HEK293 (cell line): ENCODE measurements at regions not wholly inside any gene's neighbourhood (a gene's known extent, or its start where the extent isn't known, plus 50 kb on each side); places are given as distances from the start of the nearest gene placed in this dataset.
A peak's percentile ranks its signal among the peaks of the same experiment; 100 is the strongest.

ENCODE experiments used
- CTCF ChIA-PET: fragments of 350-600 bp; formaldehyde crosslinking; extraction: SDS; loops from one replicate; lab custom pipeline; 2021; ENCODE audit warnings: antibody characterized with exemption; lab: Yijun Ruan, JAX
- POLR2A ChIA-PET: fragments of 300-600 bp; formaldehyde crosslinking; extraction: SDS; loops from one replicate; lab custom pipeline; 2020; ENCODE audit warnings: antibody characterized with exemption, inconsistent platforms; lab: Yijun Ruan, JAX
- H3K27ac ChIP-seq: fragments of 200-500 bp; sonication (Bioruptor generic); 2 replicates; pipeline ENCODE4 v1.5.1; 2014; ENCODE audit warnings: low read depth, low read length, control low read depth, inconsistent platforms; ENCODE audit errors: extremely low read depth
- H3K36me3 ChIP-seq, 2 experiments: fragments of 200-500 bp in 1 of 2; sonication (Bioruptor generic) in 1 of 2; 1 replicate in 1 of 2; 2 replicates in 1 of 2; pipeline ENCODE4 v1.5.1; 2014 to 2017; ENCODE audit warnings: inconsistent platforms in 2 of 2, low read length in 2 of 2; ENCODE audit not compliant: control insufficient read depth in 2 of 2, insufficient read depth in 1 of 2
- H3K4me1 ChIP-seq: fragments of 200-500 bp; sonication (Bioruptor generic); 2 replicates; pipeline ENCODE4 v1.5.1; 2014; ENCODE audit warnings: mild to moderate bottlenecking, low read length, inconsistent platforms; ENCODE audit not compliant: control insufficient read depth, insufficient read depth
- H3K4me3 ChIP-seq: 2 replicates; pipeline ENCODE4 v1.5.1; 2011; ENCODE audit warnings: low read depth, mild to moderate bottlenecking, control low read depth, low read length, moderate library complexity
- H3K9me3 ChIP-seq: fragments of 200-500 bp; sonication (Bioruptor generic); 2 replicates; pipeline ENCODE4 v1.5.1; 2014; ENCODE audit warnings: low read depth, low read length, inconsistent platforms; ENCODE audit not compliant: control insufficient read depth, insufficient read depth
- BCL11A ChIP-seq: fragments of 450-650 bp; formaldehyde crosslinking; IDR thresholded peaks from 2 replicates; pipeline ENCODE4 v1.5.1; 2016; ENCODE audit warnings: low read depth, missing biosample characterization, missing genetic modification characterization
- BCL11B ChIP-seq: fragments of 450-650 bp; formaldehyde crosslinking; IDR thresholded peaks from 2 replicates; pipeline ENCODE4 v1.5.1; 2016; ENCODE audit warnings: low read depth, missing biosample characterization, missing genetic modification characterization
- GLI2 ChIP-seq: fragments of 450-650 bp; formaldehyde crosslinking; IDR thresholded peaks from 2 replicates; pipeline ENCODE4; 2017; ENCODE audit warnings: missing biosample characterization, missing genetic modification characterization, low read depth, borderline replicate concordance
- GLIS1 ChIP-seq: fragments of 450-650 bp; formaldehyde crosslinking; IDR thresholded peaks from 2 replicates; pipeline ENCODE4 v1.5.1; 2016; ENCODE audit warnings: missing biosample characterization, missing genetic modification characterization
- KLF8 ChIP-seq: fragments of 450-650 bp; formaldehyde crosslinking; IDR thresholded peaks from 2 replicates; pipeline ENCODE4 v1.5.1; 2016; ENCODE audit warnings: missing biosample characterization, missing genetic modification characterization
- OVOL3 ChIP-seq: fragments of 450-650 bp; formaldehyde crosslinking; IDR thresholded peaks from 2 replicates; pipeline ENCODE4 v1.5.1; 2016; ENCODE audit warnings: missing biosample characterization, missing genetic modification characterization
- PRDM1 ChIP-seq: fragments of 450-650 bp; formaldehyde crosslinking; IDR thresholded peaks from 2 replicates; pipeline ENCODE4; 2016; ENCODE audit warnings: missing biosample characterization, missing genetic modification characterization
- SCRT1 ChIP-seq: fragments of 450-650 bp; formaldehyde crosslinking; IDR thresholded peaks from 2 replicates; pipeline ENCODE4 v1.5.1; 2016; ENCODE audit warnings: missing biosample characterization, missing genetic modification characterization, borderline replicate concordance
- TCF7L2 ChIP-seq: IDR thresholded peaks from 2 replicates; pipeline ENCODE4 v1.6.1; 2011; ENCODE audit warnings: low read depth, mild to moderate bottlenecking, inconsistent platforms, low read length, moderate library complexity, borderline replicate concordance
- ZNF114 ChIP-seq: fragments of 450-650 bp; formaldehyde crosslinking; IDR thresholded peaks from 2 replicates; pipeline ENCODE4 v1.5.0; 2017; ENCODE audit warnings: missing biosample characterization, missing genetic modification characterization
- ZNF19 ChIP-seq: fragments of 450-650 bp; formaldehyde crosslinking; IDR thresholded peaks from 2 replicates; pipeline ENCODE4; 2016; ENCODE audit warnings: missing biosample characterization, missing genetic modification characterization, low read depth
- ZNF350 ChIP-seq: fragments of 450-650 bp; formaldehyde crosslinking; IDR thresholded peaks from 2 replicates; pipeline ENCODE4 v1.5.0; 2017; ENCODE audit warnings: missing biosample characterization, mild to moderate bottlenecking, missing genetic modification characterization
- ZNF394 ChIP-seq: fragments of 450-650 bp; formaldehyde crosslinking; IDR thresholded peaks from 2 replicates; pipeline ENCODE4 v1.5.1; 2016; ENCODE audit warnings: missing biosample characterization, missing genetic modification characterization, mild to moderate bottlenecking, moderate library complexity, borderline replicate concordance
- ZNF510 ChIP-seq: fragments of 450-650 bp; formaldehyde crosslinking; IDR thresholded peaks from 2 replicates; pipeline ENCODE4 v1.5.1; 2018; ENCODE audit warnings: mild to moderate bottlenecking, missing genetic modification characterization, missing biosample characterization; ENCODE audit not compliant: insufficient replicate concordance
- ZNF558 ChIP-seq: fragments of 450-650 bp; formaldehyde crosslinking; IDR thresholded peaks from 2 replicates; pipeline ENCODE4 v1.5.1; 2016; ENCODE audit warnings: missing biosample characterization, missing genetic modification characterization
- ZNF600 ChIP-seq: fragments of 450-650 bp; formaldehyde crosslinking; IDR thresholded peaks from 2 replicates; pipeline ENCODE4 v1.5.1; 2016; ENCODE audit warnings: missing biosample characterization, missing genetic modification characterization
- ZNF747 ChIP-seq: fragments of 450-650 bp; formaldehyde crosslinking; IDR thresholded peaks from 2 replicates; pipeline ENCODE4 v1.5.1; 2016; ENCODE audit warnings: missing biosample characterization, missing genetic modification characterization
- ZNF768 ChIP-seq: fragments of 450-650 bp; formaldehyde crosslinking; IDR thresholded peaks from 2 replicates; pipeline ENCODE4 v1.5.1; 2018; ENCODE audit warnings: missing biosample characterization, mild to moderate bottlenecking, missing genetic modification characterization
- ZNF776 ChIP-seq: fragments of 450-650 bp; formaldehyde crosslinking; IDR thresholded peaks from 2 replicates; pipeline ENCODE4 v1.5.0; 2017; ENCODE audit warnings: missing biosample characterization, missing genetic modification characterization, borderline replicate concordance
- ZSCAN16 ChIP-seq: fragments of 450-650 bp; formaldehyde crosslinking; IDR thresholded peaks from 2 replicates; pipeline ENCODE4 v1.5.1; 2016; ENCODE audit warnings: missing biosample characterization, missing genetic modification characterization
- TF ChIP-seq, protein P1 (sequence below): fragments of 450-650 bp; formaldehyde crosslinking; IDR thresholded peaks from 2 replicates; pipeline ENCODE4 v1.5.1; 2016; ENCODE audit warnings: missing biosample characterization, missing genetic modification characterization
- TF ChIP-seq, protein P2 (sequence below): fragments of 450-650 bp; formaldehyde crosslinking; IDR thresholded peaks from 2 replicates; pipeline ENCODE4 v1.5.1; 2016; ENCODE audit warnings: missing biosample characterization, missing genetic modification characterization
- TF ChIP-seq, protein P3 (sequence below): fragments of 450-650 bp; formaldehyde crosslinking; IDR thresholded peaks from 2 replicates; pipeline ENCODE4 v1.5.1; 2017; ENCODE audit warnings: missing biosample characterization, missing genetic modification characterization
- TF ChIP-seq, protein P4 (sequence below): fragments of 450-650 bp; formaldehyde crosslinking; IDR thresholded peaks from 2 replicates; pipeline ENCODE4 v1.5.1; 2016; ENCODE audit warnings: missing biosample characterization, missing genetic modification characterization

DNA sequence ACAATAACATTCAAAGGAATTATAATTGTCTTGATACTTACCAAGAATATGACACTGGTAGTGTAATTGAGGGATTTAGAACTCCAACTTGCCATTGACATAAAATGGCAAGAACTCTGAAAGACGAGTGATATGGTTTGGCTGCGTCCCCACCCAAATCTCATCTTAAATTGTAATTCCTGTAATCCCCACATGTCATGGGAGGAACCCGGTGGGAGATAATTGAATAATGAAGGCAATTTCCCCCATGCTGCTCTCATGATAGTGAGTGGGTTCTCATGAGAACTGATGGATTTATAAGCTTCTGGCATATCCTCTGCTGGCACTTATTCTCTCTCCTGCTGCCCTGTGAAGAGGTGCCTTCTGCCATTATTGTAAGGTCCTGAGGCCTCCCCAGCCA, 1536.4 kb downstream of the TECRL start:
- CTCF ChIA-PET = interaction anchor here (0.6 kb wide), 1 partner anchor 1743 kb away, joined by 6 read pairs; no protein-coding TSS in a partner anchor

DNA sequence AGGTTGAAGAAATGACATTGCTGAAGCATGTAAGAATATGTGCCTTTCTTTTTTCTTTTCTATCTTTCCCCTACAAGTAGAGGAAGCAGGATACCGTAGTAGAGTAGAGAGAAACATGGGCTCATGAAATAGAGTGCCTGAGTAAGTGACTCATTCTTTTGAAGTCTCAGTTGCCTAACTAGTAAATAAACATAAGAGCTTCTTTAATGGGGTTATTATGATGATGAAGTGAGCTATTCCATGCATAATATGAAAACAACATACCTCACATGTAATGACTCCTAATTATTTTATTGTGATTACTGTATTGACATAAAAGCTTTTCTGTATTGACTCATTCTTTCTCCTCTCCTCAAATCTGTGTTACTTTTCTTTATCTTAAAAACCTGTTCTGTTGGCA, 1538.2 kb downstream of the TECRL start:
- ChIA-PET CTCF (interaction anchor here (0.7 kb wide), 1 partner anchor 692 kb away, joined by 4 read pairs; no protein-coding TSS in a partner anchor), POLR2A (no interaction called here)
- TF ChIP-seq, protein P1, sequence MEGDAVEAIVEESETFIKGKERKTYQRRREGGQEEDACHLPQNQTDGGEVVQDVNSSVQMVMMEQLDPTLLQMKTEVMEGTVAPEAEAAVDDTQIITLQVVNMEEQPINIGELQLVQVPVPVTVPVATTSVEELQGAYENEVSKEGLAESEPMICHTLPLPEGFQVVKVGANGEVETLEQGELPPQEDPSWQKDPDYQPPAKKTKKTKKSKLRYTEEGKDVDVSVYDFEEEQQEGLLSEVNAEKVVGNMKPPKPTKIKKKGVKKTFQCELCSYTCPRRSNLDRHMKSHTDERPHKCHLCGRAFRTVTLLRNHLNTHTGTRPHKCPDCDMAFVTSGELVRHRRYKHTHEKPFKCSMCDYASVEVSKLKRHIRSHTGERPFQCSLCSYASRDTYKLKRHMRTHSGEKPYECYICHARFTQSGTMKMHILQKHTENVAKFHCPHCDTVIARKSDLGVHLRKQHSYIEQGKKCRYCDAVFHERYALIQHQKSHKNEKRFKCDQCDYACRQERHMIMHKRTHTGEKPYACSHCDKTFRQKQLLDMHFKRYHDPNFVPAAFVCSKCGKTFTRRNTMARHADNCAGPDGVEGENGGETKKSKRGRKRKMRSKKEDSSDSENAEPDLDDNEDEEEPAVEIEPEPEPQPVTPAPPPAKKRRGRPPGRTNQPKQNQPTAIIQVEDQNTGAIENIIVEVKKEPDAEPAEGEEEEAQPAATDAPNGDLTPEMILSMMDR (tag by site-specific recombination) = no peak
- TF ChIP-seq ZNF558 (tag by site-specific recombination) = no peak
- no peak for TF ChIP-seq ZNF776 (tag by site-specific recombination)
- 0 out of 2 replicates have a peak, but pooled peaks have one; percentile 29 for TF ChIP-seq TCF7L2
- no peak for TF ChIP-seq ZNF768

More for the DNA sequence above, 1536.4 kb downstream of the TECRL start:
- H3K4me1 ChIP-seq = no peaks in the 10 kb centered on the region
- no peak overlapping the region for H3K4me3 ChIP-seq
- no peak for TF ChIP-seq ZNF510 (tag by site-specific recombination)
- no peak for TF ChIP-seq OVOL3 (tag by site-specific recombination)
- no peak for TF ChIP-seq PRDM1
- TF ChIP-seq, protein P2, sequence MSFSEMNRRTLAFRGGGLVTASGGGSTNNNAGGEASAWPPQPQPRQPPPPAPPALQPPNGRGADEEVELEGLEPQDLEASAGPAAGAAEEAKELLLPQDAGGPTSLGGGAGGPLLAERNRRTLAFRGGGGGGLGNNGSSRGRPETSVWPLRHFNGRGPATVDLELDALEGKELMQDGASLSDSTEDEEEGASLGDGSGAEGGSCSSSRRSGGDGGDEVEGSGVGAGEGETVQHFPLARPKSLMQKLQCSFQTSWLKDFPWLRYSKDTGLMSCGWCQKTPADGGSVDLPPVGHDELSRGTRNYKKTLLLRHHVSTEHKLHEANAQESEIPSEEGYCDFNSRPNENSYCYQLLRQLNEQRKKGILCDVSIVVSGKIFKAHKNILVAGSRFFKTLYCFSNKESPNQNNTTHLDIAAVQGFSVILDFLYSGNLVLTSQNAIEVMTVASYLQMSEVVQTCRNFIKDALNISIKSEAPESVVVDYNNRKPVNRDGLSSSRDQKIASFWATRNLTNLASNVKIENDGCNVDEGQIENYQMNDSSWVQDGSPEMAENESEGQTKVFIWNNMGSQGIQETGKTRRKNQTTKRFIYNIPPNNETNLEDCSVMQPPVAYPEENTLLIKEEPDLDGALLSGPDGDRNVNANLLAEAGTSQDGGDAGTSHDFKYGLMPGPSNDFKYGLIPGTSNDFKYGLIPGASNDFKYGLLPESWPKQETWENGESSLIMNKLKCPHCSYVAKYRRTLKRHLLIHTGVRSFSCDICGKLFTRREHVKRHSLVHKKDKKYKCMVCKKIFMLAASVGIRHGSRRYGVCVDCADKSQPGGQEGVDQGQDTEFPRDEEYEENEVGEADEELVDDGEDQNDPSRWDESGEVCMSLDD (tag by site-specific recombination) = no peak
- TF ChIP-seq BCL11B (tag by site-specific recombination) = no peak
- TF ChIP-seq BCL11A = no peak
- TF ChIP-seq ZSCAN16 (tag by site-specific recombination) = no peak
- TF ChIP-seq ZNF350 (tag by site-specific recombination) = no peak
- TF ChIP-seq, protein P3, sequence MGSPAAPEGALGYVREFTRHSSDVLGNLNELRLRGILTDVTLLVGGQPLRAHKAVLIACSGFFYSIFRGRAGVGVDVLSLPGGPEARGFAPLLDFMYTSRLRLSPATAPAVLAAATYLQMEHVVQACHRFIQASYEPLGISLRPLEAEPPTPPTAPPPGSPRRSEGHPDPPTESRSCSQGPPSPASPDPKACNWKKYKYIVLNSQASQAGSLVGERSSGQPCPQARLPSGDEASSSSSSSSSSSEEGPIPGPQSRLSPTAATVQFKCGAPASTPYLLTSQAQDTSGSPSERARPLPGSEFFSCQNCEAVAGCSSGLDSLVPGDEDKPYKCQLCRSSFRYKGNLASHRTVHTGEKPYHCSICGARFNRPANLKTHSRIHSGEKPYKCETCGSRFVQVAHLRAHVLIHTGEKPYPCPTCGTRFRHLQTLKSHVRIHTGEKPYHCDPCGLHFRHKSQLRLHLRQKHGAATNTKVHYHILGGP (tag by site-specific recombination) = no peak
- TF ChIP-seq, all 188 proteins: peak for 0
- Histone ChIP-seq H3K9me3 (no peaks in the 10 kb centered on the region), H3K27ac (no peak overlapping the region), H3K36me3 (no peaks in the 10 kb centered on the region)
- POLR2A ChIA-PET = no interaction called here

DNA sequence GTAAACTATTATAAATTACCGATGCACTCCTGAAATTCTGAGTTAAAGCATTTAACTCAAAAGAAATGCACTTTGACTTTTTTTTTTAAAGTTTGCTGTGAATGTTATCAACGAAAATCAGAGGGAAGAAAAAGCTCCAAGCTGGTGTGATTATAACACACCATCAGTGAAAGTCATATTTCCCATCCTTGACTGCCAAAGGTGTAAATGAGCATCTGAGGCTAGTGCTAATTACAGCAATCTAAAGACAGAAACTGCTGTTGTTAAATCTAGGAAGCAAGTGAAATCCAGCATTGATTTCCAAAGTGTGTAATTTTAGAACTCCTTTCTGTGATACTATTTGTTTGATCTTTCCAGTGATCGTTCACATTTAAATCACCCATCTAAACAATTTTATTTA, 1538.8 kb downstream of the TECRL start:
- ChIA-PET POLR2A (no interaction called here), CTCF (no interaction called here)
- no peak overlapping the region for H3K27ac ChIP-seq
- no peak for TF ChIP-seq KLF8
- TF ChIP-seq, protein P4, sequence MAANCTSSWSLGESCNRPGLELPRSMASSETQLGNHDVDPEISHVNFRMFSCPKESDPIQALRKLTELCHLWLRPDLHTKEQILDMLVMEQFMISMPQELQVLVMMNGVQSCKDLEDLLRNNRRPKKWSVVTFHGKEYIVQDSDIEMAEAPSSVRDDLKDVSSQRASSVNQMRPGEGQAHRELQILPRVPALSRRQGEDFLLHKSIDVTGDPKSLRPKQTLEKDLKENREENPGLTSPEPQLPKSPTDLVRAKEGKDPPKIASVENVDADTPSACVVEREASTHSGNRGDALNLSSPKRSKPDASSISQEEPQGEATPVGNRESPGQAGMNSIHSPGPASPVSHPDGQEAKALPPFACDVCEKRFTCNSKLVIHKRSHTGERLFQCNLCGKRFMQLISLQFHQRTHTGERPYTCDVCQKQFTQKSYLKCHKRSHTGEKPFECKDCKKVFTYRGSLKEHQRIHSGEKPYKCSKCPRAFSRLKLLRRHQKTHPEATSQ (tag by site-specific recombination) = no peak
- no peak for TF ChIP-seq ZNF114 (tag by site-specific recombination)
- no peak for TF ChIP-seq ZNF19 (tag by site-specific recombination)
- TF ChIP-seq GLIS1 (tag by site-specific recombination) = no peak
- TF ChIP-seq SCRT1 (tag by site-specific recombination) = no peak
- TF ChIP-seq ZNF600 = no peak
- TF ChIP-seq GLI2 (tag by site-specific recombination) = no peak
- TF ChIP-seq ZSCAN16 (tag by site-specific recombination) = no peak
- no peak for TF ChIP-seq BCL11B (tag by site-specific recombination)
- no peak for TF ChIP-seq ZNF747 (tag by site-specific recombination)
- no peak for TF ChIP-seq ZNF394 (tag by site-specific recombination)

More for the DNA sequence above, 1538.2 kb downstream of the TECRL start:
- Histone ChIP-seq H3K27ac (no peak overlapping the region), H3K4me1 (no peaks in the 10 kb centered on the region), H3K4me3 (no peak overlapping the region), H3K9me3 (no peaks in the 10 kb centered on the region), H3K36me3 (no peaks in the 10 kb centered on the region)

More for the DNA sequence above, 1538.8 kb downstream of the TECRL start:
- Histone ChIP-seq H3K4me3 (no peak overlapping the region), H3K4me1 (no peaks in the 10 kb centered on the region), H3K36me3 (no peaks in the 10 kb centered on the region), H3K9me3 (no peaks in the 10 kb centered on the region)
